GM21390 (cell line): ENCODE measurements at regions not wholly inside any gene's neighbourhood (a gene's known extent, or its start where the extent isn't known, plus 50 kb on each side); places are given as distances from the start of the nearest gene placed in this dataset.

ENCODE experiments used
- ATAC-seq: cut with Tn5 transposase; IDR thresholded peaks from one replicate; pipeline ENCODE4 v1.9.1; 2021; ENCODE audit not compliant: unreplicated experiment

- ATAC-seq, result no peak
Measured at GRCh38 chr2:123144082-123144481, 881.0 kb upstream of the CNTNAP5 start.

GRCh38 chr2:123153041-123153440, 872.0 kb upstream of the CNTNAP5 start:
- ATAC-seq, result no peak

- no peak for ATAC-seq
Measured at GRCh38 chr2:123154195-123154594, 870.9 kb upstream of the CNTNAP5 start.

GRCh38 chr2:123157016-123157415, 868.1 kb upstream of the CNTNAP5 start:
- ATAC-seq, result no peak

- no peak for ATAC-seq
Measured at GRCh38 chr2:123162400-123163016, 862.6 kb upstream of the CNTNAP5 start.

GRCh38 chr2:123163398-123163797, 861.7 kb upstream of the CNTNAP5 start:
- no peak for ATAC-seq

- no peak for ATAC-seq
Measured at GRCh38 chr2:123164216-123164615, 860.9 kb upstream of the CNTNAP5 start.

GRCh38 chr2:123165616-123166015, 859.5 kb upstream of the CNTNAP5 start:
- ATAC-seq, result no peak

GRCh38 chr2:123179526-123179925, 845.6 kb upstream of the CNTNAP5 start:
- no peak for ATAC-seq

GRCh38 chr2:123195957-123196356, 829.1 kb upstream of the CNTNAP5 start:
- ATAC-seq, result no peak

GRCh38 chr2:123200035-123200434, 825.1 kb upstream of the CNTNAP5 start:
- no peak for ATAC-seq

GRCh38 chr2:123207245-123207644, 817.8 kb upstream of the CNTNAP5 start:
- ATAC-seq, result no peak

- ATAC-seq, result no peak
Measured at GRCh38 chr2:123209202-123209601, 815.9 kb upstream of the CNTNAP5 start.

- ATAC-seq, result no peak
Measured at GRCh38 chr2:123211181-123211580, 813.9 kb upstream of the CNTNAP5 start.

- ATAC-seq, result no peak
Measured at GRCh38 chr2:123245156-123245555, 779.9 kb upstream of the CNTNAP5 start.

- ATAC-seq, result no peak
Measured at GRCh38 chr2:123258877-123259539, 766.1 kb upstream of the CNTNAP5 start.

- ATAC-seq, result no peak
Measured at GRCh38 chr2:123262856-123263255, 762.2 kb upstream of the CNTNAP5 start.

- ATAC-seq, result no peak
Measured at GRCh38 chr2:123283431-123283830, 741.7 kb upstream of the CNTNAP5 start.

- ATAC-seq, result no peak
Measured at GRCh38 chr2:123303731-123304130, 721.4 kb upstream of the CNTNAP5 start.
